HG03097 (cell line): ENCODE measurements at regions not wholly inside any gene's neighbourhood (a gene's known extent, or its start where the extent isn't known, plus 50 kb on each side); places are given as distances from the start of the nearest gene placed in this dataset.
"Not testable (repeated sequence)": the region's sequence is repeated elsewhere in the genome, so short reads cannot be mapped to it uniquely, and the experiment has no call there.

Experiments
- ATAC-seq: cut with Tn5 transposase; IDR thresholded peaks from one replicate; pipeline ENCODE4 v1.9.1; 2021; ENCODE audit not compliant: unreplicated experiment, low FRiP score

DNA sequence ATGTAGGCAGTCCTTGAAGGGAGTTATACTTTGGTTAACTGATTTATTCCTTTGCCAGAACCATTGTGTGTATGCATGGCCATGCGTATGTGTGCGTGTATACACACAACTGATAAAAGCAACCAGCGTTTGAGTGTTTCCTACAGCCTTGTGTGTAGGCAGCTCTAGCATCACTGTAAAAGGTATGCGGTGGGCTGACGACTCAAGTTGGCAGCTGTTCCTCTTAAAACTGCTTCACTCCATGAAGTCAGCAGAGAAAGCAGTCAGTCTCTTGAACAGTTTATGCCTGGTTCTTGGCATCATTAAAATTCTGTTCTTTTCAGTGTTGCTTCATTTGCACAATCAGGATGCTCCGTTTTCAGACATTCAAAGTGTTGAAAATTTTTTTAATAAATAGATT is 103.5 kb upstream of the FRMPD4 start:
- no peak for ATAC-seq

DNA sequence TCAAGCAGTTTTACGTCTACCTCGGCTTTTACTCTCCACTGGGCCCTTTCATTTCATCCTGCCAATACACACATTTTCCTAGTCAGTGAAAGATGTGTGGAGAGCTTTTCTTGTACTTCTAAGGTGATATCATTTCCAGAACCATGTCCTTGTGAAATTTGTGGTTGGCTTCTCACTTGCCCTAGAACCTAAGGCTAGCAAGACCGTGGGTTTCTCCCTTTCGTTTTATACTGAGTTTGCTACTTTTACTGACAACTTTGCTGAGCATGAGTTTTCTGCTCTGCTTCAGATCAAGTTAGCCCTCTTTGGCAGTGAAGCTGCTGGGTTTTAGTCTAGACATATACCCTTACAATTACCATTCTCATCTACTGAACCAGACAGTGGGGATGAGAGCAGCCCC is 95.7 kb upstream of the FRMPD4 start:
- ATAC-seq = no peak

DNA sequence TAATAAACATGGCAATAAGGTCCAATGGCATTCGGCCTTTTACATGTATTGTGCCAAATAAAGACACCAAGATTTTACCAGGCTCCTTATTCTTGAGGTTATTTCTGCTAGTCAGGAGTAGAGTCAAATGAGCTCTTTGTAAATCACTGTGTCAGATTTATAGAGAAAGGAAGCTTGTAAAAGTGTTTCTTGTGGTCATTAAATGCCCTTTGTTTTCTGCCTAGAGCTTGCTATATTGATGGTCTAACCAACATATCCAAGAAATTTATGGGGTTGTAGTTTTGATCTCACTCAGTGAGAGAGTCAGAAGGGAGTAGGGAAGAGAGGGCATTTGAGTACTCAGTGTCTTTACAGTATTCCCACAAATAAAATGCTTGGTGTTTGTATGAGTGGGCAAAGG is 86.2 kb upstream of the FRMPD4 start:
- no peak for ATAC-seq

DNA sequence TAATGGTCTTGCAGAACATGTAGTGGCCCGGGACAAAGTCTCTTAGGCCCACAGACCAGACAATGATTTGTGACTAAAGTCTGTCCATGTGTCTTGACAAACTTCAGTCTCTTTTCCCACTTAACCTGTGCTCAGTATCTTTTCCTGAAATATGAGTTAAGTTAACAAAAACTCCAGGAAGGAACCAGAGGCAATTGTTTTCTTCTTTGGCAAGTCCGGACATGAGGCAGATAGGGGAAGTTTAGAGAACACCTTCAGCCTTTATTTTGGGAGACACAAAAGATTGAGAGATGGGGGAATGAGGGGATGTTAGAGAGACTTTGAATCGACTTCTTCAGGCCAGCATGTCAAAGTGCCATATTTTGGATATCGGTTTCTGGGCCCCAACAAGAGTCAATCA is 80.2 kb upstream of the FRMPD4 start:
- no peak for ATAC-seq

DNA sequence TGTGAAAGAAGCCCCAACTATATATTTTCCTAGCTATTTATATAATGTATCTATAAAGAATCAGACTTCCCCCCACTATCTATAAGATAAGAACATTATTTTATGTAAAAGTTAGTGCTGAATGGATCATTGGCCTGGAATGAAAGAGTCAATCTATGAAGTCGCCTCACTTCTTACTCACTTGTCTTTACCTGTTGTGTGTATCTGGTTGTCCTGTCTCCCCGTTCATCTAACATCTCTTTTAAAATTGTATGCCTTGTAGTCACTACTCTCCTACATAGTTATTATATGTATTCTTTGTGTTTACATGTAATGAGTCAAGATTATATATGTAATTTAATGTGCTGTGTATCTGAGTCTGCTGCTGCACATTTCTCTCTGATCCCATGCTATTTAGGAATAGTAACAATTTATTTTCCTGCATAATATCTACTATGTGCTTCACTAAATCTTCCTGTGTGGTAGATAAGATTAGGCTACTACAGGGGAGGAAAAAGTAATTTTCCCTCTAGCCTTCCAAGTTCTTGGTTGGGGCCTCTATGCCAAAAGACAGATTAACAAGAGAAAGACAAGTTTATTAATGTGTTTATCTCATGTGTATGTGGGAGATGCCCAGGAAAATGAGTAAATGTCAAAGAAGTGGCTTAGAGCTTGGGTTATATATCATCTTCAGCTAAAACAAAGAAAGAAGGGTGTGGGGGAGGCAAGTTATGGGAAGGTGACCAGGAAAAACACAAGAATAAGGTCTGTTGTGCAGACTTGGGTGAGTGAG is 77.6 kb upstream of the FRMPD4 start:
- no peak for ATAC-seq

DNA sequence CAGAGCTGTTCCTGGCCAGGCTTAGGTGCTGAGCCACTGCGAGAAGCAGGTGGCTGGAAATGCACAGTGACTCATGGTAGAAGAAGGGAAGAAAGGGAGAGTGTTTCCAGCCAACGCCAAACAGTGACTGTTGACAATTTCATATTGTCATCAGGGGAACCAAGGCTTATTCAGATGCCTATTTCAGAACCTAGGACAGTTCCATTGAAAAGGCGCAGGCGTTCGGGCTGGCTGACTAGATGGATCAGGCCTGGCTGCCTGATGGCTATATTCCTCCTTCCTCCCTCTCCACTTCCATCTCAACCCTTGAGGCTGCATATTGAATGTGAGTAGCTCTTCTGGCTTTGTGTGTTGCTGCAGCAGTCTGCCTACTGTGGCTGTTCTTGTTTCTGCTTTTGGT is 73.0 kb upstream of the FRMPD4 start:
- ATAC-seq = no peak

DNA sequence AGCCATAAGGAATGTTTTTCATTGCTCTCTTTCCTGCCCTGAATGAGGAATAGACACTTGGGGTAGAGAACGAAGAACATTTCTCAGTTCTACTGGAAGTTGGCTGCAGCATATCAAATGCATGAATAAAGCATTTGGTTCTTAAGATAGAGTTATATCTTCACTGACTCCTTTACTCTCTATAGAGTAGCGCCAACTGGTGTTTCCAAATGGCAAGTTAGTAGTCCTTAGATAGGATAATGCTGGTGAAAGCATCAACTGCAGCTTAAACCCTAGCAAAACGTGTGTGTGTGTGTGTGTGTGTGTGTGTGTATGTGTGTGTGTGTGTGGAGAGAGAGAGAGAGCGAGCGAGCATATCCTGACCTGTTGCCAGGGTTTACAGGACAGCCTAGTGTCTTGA is 62.2 kb upstream of the FRMPD4 start:
- ATAC-seq = no peak

DNA sequence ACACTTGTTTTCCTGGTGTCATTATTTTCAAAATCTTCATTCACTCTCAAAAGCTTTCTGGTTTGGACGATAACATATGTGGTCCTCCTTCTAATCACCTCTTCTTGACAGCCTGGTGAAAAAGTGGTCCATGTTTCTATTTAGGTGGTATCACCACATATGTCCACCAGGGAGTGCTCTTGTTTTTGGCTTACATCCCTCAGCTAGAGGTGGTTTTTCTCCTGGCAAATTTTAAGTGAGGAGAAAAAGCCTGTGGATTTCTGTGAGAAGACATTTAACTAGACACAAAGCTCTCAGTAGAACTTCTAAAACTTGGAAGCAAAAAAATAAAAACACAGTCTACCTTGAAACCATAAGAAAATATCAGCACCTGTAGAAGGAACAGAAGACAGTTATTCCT is 58.0 kb upstream of the FRMPD4 start:
- peak; percentile 54 for ATAC-seq

DNA sequence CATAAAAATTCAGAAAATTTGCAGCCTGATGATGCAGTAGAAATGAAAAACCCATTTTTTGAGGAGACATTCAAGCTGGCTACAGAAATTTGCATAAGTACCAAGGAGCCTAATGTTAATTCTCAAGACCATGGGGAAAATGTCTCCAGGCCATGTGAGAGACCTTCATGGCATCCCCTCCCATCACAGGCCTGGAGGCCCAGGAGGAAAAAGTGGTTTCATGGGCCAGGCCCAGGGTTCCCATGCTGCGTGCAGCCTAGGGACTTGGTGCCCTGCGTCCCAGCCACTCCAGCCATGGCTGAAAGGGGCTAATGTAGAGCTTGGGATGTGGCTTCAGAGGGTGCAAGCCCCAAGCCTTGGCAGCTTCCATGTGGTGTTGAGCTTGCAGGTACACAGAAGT is 55.3 kb upstream of the FRMPD4 start:
- ATAC-seq = not testable (repeated sequence)
